H9 (cell line): ENCODE measurements at regions not wholly inside any gene's neighbourhood (a gene's known extent, or its start where the extent isn't known, plus 50 kb on each side); places are given as distances from the start of the nearest gene placed in this dataset.

ENCODE experiments used
- DNase-seq: peaks from one replicate; pipeline ENCODE4 v3.0.0-alpha.2; 2017
- H2AFZ ChIP-seq: one replicate; pipeline ENCODE4 v1.6.1; 2013; ENCODE audit warnings: mild to moderate bottlenecking, low read length, control low read depth, moderate library complexity
- H2AK5ac ChIP-seq: 2 replicates; pipeline ENCODE4 v1.6.1; 2013; ENCODE audit warnings: low read length, control low read depth, mixed read lengths; ENCODE audit not compliant: insufficient read length
- H2BK120ac ChIP-seq: one replicate; pipeline ENCODE4 v1.6.1; 2013; ENCODE audit warnings: low read depth, mild to moderate bottlenecking, low read length, control low read depth, inconsistent platforms; ENCODE audit not compliant: poor library complexity, severe bottlenecking
- H2BK12ac ChIP-seq: 2 replicates; pipeline ENCODE4 v1.6.1; 2013; ENCODE audit warnings: low read length, control low read depth, mixed read lengths, low read depth; ENCODE audit not compliant: insufficient read length
- H2BK15ac ChIP-seq: 2 replicates; pipeline ENCODE4 v1.6.1; 2013; ENCODE audit warnings: low read depth, low read length, control low read depth
- H2BK20ac ChIP-seq: one replicate; pipeline ENCODE4 v1.6.1; 2013; ENCODE audit warnings: low read depth, mild to moderate bottlenecking, low read length, control low read depth, inconsistent platforms; ENCODE audit not compliant: poor library complexity, severe bottlenecking
- H2BK5ac ChIP-seq: 2 replicates; pipeline ENCODE4 v1.6.1; 2013; ENCODE audit warnings: low read length, control low read depth, mixed read lengths; ENCODE audit not compliant: insufficient read length
- H3K14ac ChIP-seq: 2 replicates; pipeline ENCODE4 v1.6.1; 2013; ENCODE audit warnings: low read length, control low read depth; ENCODE audit not compliant: insufficient read depth
- H3K18ac ChIP-seq: 2 replicates; pipeline ENCODE4 v1.6.1; 2013; ENCODE audit warnings: low read depth, mild to moderate bottlenecking, mixed read lengths, low read length, control low read depth; ENCODE audit not compliant: insufficient read length
- H3K23ac ChIP-seq: 2 replicates; pipeline ENCODE4 v1.6.1; 2013; ENCODE audit warnings: low read length, control low read depth, mixed read lengths, low read depth; ENCODE audit not compliant: insufficient read length
- H3K23me2 ChIP-seq: 2 replicates; pipeline ENCODE4 v1.6.1; 2013; ENCODE audit warnings: low read depth, mild to moderate bottlenecking, mixed read lengths, low read length, control low read depth; ENCODE audit not compliant: insufficient read length, poor library complexity, severe bottlenecking
- H3K27ac ChIP-seq: 2 replicates; pipeline ENCODE4 v1.5.1; 2013; ENCODE audit warnings: low read length, control low read depth, mixed read lengths, low read depth; ENCODE audit not compliant: insufficient read length
- H3K27me3 ChIP-seq: 2 replicates; pipeline ENCODE4 v1.6.1; 2013; ENCODE audit warnings: low read length, control low read depth, inconsistent platforms; ENCODE audit not compliant: insufficient read depth
- H3K4ac ChIP-seq: 2 replicates; pipeline ENCODE4 v1.6.1; 2013; ENCODE audit warnings: low read depth, mild to moderate bottlenecking, control low read depth, inconsistent platforms, low read length, moderate library complexity
- H3K4me1 ChIP-seq: 2 replicates; pipeline ENCODE4 v1.6.1; 2013; ENCODE audit warnings: low read length, control low read depth, inconsistent platforms; ENCODE audit not compliant: insufficient read depth
- H3K4me2 ChIP-seq: 2 replicates; pipeline ENCODE4 v1.6.1; 2013; ENCODE audit warnings: low read length, control low read depth, mixed read lengths; ENCODE audit not compliant: insufficient read length, insufficient read depth
- H3K56ac ChIP-seq: 2 replicates; pipeline ENCODE4 v1.6.1; 2013; ENCODE audit warnings: low read depth, mild to moderate bottlenecking, mixed read lengths, low read length, control low read depth; ENCODE audit not compliant: insufficient read length
- H3K79me1 ChIP-seq: 2 replicates; pipeline ENCODE4 v1.6.1; 2013; ENCODE audit warnings: low read depth, mild to moderate bottlenecking, moderate library complexity, low read length, control low read depth, inconsistent platforms; ENCODE audit not compliant: insufficient read depth, poor library complexity, severe bottlenecking
- H3K79me2 ChIP-seq: 2 replicates; pipeline ENCODE4 v1.6.1; 2013; ENCODE audit warnings: low read length, control low read depth, inconsistent platforms; ENCODE audit not compliant: insufficient read depth
- H3K9ac ChIP-seq: 2 replicates; pipeline ENCODE4 v1.6.1; 2013; ENCODE audit warnings: low read length, control low read depth, mixed read lengths; ENCODE audit not compliant: insufficient read length; ENCODE audit errors: extremely low read depth
- H3K9me3 ChIP-seq: one replicate; pipeline ENCODE4 v1.6.1; 2013; ENCODE audit warnings: low read depth, low read length, inconsistent platforms; ENCODE audit not compliant: control insufficient read depth
- H3T11ph ChIP-seq: one replicate; pipeline ENCODE4 v1.6.1; 2013; ENCODE audit warnings: mild to moderate bottlenecking, low read length, control low read depth, inconsistent platforms
- H4K20me1 ChIP-seq: one replicate; pipeline ENCODE4 v1.6.1; 2013; ENCODE audit not compliant: control insufficient read depth, insufficient read length, insufficient read depth
- H4K5ac ChIP-seq: 2 replicates; pipeline ENCODE4 v1.6.1; 2013; ENCODE audit warnings: low read depth, mild to moderate bottlenecking, mixed read lengths, low read length, control low read depth; ENCODE audit not compliant: insufficient read length
- H4K8ac ChIP-seq: replicated peaks from 2 replicates; pipeline ENCODE4 v1.6.1; 2013; ENCODE audit warnings: low read length, control low read depth, mixed read lengths, low read depth; ENCODE audit not compliant: insufficient read length
- H4K91ac ChIP-seq: 2 replicates; pipeline ENCODE4 v1.6.1; 2013; ENCODE audit warnings: low read depth, mild to moderate bottlenecking, moderate library complexity, mixed read lengths, low read length, control low read depth; ENCODE audit not compliant: insufficient read length
- H3K27ac Mint-ChIP-seq, 3 experiments: 2 replicates in 2 of 3; 3 replicates in 1 of 3; pipeline ENCODE4 v1.8.0; 2020 to 2021; ENCODE audit warnings: mixed read lengths in 3 of 3, mild to moderate bottlenecking in 1 of 3, moderate library complexity in 1 of 3
- H3K27me3 Mint-ChIP-seq: 2 replicates; pipeline ENCODE4 v1.8.0; 2021; ENCODE audit warnings: low read depth, mild to moderate bottlenecking, moderate library complexity, mixed read lengths
- H3K36me3 Mint-ChIP-seq, 3 experiments: 2 replicates in 2 of 3; 3 replicates in 1 of 3; pipeline ENCODE4 v1.8.0; 2020 to 2021; ENCODE audit warnings: low read depth in 3 of 3, mixed read lengths in 3 of 3; ENCODE audit not compliant: insufficient read depth in 1 of 3
- H3K4me1 Mint-ChIP-seq, 2 experiments: 2 replicates each; pipeline ENCODE4 v1.8.0; 2020; ENCODE audit warnings: mixed read lengths in 2 of 2
- H3K4me3 Mint-ChIP-seq, 2 experiments: 2 replicates in 1 of 2; 3 replicates in 1 of 2; pipeline ENCODE4 v1.8.0; 2020 to 2021; ENCODE audit warnings: mild to moderate bottlenecking in 2 of 2, mixed read lengths in 2 of 2, moderate library complexity in 1 of 2
- H3K9me3 Mint-ChIP-seq, 2 experiments: 2 replicates in 1 of 2; 3 replicates in 1 of 2; pipeline ENCODE4 v1.8.0; 2020; ENCODE audit warnings: mild to moderate bottlenecking in 2 of 2, mixed read lengths in 2 of 2, moderate library complexity in 1 of 2
- WGBS: extraction: QIAGEN DNeasy Blood & Tissue Kit; methylation state at CpG from one replicate; pipeline ENCODE4 v1.1.7; 2013; ENCODE audit warnings: missing lambda C conversion rate, low lambda C conversion rate, mixed read lengths; ENCODE audit not compliant: insufficient read length; ENCODE audit errors: extremely low coverage; 5-methylcytosine and 5-hydroxymethylcytosine counted together
- TF ChIP-seq, protein P1 (sequence below): fragments of 200-600 bp; sonication (generic); conservative IDR thresholded peaks from 3 replicates; pipeline ENCODE4 v1.8.0; 2021; ENCODE audit warnings: antibody characterized with exemption, mild to moderate bottlenecking

DNA sequence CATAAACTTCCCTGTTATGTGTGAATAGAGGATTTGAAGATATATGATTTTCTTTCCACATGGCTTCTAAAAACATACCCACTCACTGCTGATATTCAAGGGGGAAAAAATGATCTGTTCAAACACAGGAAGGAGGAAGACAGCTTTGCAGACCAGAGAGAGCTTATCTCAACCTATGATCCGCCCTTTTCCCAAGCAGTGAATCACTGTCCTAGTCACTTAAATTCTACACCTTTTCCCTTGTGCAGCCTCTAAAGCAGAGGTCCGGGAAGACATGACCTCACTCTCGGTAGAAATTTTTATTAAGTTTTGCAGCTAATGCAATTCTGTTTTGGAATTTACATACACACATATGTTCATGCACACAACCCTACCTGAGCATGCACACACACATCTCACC lies 197.2 kb downstream of the DIRAS2 start:
- Histone ChIP-seq H2BK120ac (no peak overlapping the region), H3K79me2 (no peaks in the 10 kb centered on the region), H4K5ac (no peak overlapping the region), H2AFZ (no peak overlapping the region), H3K4me1 (peaks cover 8% of the 10 kb centered on the region; the same call in 1 of the 2 replicates), H3K9me3 (no peaks in the 10 kb centered on the region), H3K14ac (no peak overlapping the region), H3T11ph (no peak overlapping the region), H3K56ac (no peak overlapping the region), H3K27ac (no peak overlapping the region), H3K9ac (no peak overlapping the region), H3K23me2 (no peaks in the 10 kb centered on the region), H2BK20ac (no peak overlapping the region), H3K4ac (no peak overlapping the region), H3K4me2 (no peak overlapping the region), H4K8ac (no peak overlapping the region), H4K20me1 (no peaks in the 10 kb centered on the region), H3K23ac (no peak overlapping the region), H3K18ac (no peak overlapping the region), H2BK12ac (no peak overlapping the region), H4K91ac (no peak overlapping the region), H3K79me1 (no peaks in the 10 kb centered on the region), H2BK15ac (no peak overlapping the region), H3K27me3 (no peaks in the 10 kb centered on the region), H2AK5ac (no peak overlapping the region), H2BK5ac (no peak overlapping the region)
- no peak for DNase-seq
- no CpG with 5 or more reads among the region's 3 CpGs for WGBS
- Mint-ChIP-seq H3K27ac (no peak overlapping the region), H3K4me3 (no peak overlapping the region), H3K4me1 (peaks cover 23 to 31% of the 10 kb centered on the region in 2 experiments), H3K27me3 (peaks cover 10% of the 10 kb centered on the region; the same call in 1 of the 2 replicates), H3K9me3 (no peaks in the 10 kb centered on the region; a peak in 1 of 5 replicates), H3K36me3 (no peaks in the 10 kb centered on the region; a peak in 1 of 7 replicates)
- TF ChIP-seq, protein P1, sequence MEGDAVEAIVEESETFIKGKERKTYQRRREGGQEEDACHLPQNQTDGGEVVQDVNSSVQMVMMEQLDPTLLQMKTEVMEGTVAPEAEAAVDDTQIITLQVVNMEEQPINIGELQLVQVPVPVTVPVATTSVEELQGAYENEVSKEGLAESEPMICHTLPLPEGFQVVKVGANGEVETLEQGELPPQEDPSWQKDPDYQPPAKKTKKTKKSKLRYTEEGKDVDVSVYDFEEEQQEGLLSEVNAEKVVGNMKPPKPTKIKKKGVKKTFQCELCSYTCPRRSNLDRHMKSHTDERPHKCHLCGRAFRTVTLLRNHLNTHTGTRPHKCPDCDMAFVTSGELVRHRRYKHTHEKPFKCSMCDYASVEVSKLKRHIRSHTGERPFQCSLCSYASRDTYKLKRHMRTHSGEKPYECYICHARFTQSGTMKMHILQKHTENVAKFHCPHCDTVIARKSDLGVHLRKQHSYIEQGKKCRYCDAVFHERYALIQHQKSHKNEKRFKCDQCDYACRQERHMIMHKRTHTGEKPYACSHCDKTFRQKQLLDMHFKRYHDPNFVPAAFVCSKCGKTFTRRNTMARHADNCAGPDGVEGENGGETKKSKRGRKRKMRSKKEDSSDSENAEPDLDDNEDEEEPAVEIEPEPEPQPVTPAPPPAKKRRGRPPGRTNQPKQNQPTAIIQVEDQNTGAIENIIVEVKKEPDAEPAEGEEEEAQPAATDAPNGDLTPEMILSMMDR: no peak
